Breast epithelium (tissue), 3 donors: ENCODE measurements at regions not wholly inside any gene's neighbourhood (a gene's known extent, or its start where the extent isn't known, plus 50 kb on each side); places are given as distances from the start of the nearest gene placed in this dataset.

Experiments
- CTCF ChIP-seq, 3 donors: fragments of 450-650 bp; IDR thresholded peaks; one replicate each; pipeline ENCODE4 v1.5.1; 2016 to 2017; ENCODE audit warnings: antibody characterized with exemption in 3 of 3, mild to moderate bottlenecking in 3 of 3, moderate library complexity in 3 of 3
- POLR2A ChIP-seq: fragments of 450-650 bp; IDR thresholded peaks from one replicate; pipeline ENCODE4 v1.6.1; 2016; ENCODE audit warnings: antibody characterized with exemption, mild to moderate bottlenecking, moderate library complexity
- POLR2AphosphoS5 ChIP-seq, 3 donors: sonication (generic); formaldehyde crosslinking; IDR thresholded peaks; one replicate each; pipeline ENCODE4 v1.6.1; 2017; ENCODE audit warnings: antibody characterized with exemption in 3 of 3

GRCh38 chr20:59515013-59515905, 89.1 kb upstream of the PHACTR3 start:
- TF ChIP-seq POLR2AphosphoS5 (IDR thresholded peaks at IDR 0.05) (no peak), POLR2A (no peak), CTCF (IDR thresholded peaks at IDR 0.05) (peak; percentile 30 to 78 (median 74))
